Aorta (tissue), 5 donors: ENCODE measurements at regions not wholly inside any gene's neighbourhood (a gene's known extent, or its start where the extent isn't known, plus 50 kb on each side); places are given as distances from the start of the nearest gene placed in this dataset.

Source experiments
- ATAC-seq: fragments of 200-7000 bp; cut with Tn5 transposase; one replicate; pipeline ENCODE4 v1.9.1; 2022; ENCODE audit warnings: moderate library complexity; ENCODE audit not compliant: low FRiP score
- DNase-seq, 2 donors: peaks; one replicate each; pipeline ENCODE4 v3.0.0-alpha.2; 2020
- H3K27ac ChIP-seq, 2 donors: one replicate each; pipeline ENCODE4 v1.5.1; 2013; ENCODE audit warnings: low read length in 2 of 2, mild to moderate bottlenecking in 2 of 2, moderate library complexity in 2 of 2, control low read depth in 1 of 2, inconsistent platforms in 1 of 2, low read depth in 1 of 2
- H3K27me3 ChIP-seq, 2 donors: one replicate each; pipeline ENCODE4 v1.6.1; 2013; ENCODE audit warnings: control low read depth in 1 of 2, low read length in 1 of 2, mild to moderate bottlenecking in 1 of 2, moderate library complexity in 1 of 2; ENCODE audit not compliant: insufficient read depth in 2 of 2, control insufficient read depth in 1 of 2
- H3K36me3 ChIP-seq, 2 donors: one replicate each; pipeline ENCODE4 v1.6.1; 2013; ENCODE audit warnings: control low read depth in 1 of 2, low read length in 1 of 2, mild to moderate bottlenecking in 1 of 2; ENCODE audit not compliant: insufficient read depth in 2 of 2, control insufficient read depth in 1 of 2
- H3K4me1 ChIP-seq, 2 donors: one replicate each; pipeline ENCODE4 v1.6.1; 2013; ENCODE audit warnings: low read length in 2 of 2, control low read depth in 1 of 2, mild to moderate bottlenecking in 1 of 2, moderate library complexity in 1 of 2; ENCODE audit not compliant: insufficient read depth in 2 of 2, control insufficient read depth in 1 of 2
- H3K4me3 ChIP-seq, 2 donors: one replicate each; pipeline ENCODE4 v1.5.1; 2013; ENCODE audit warnings: low read length in 2 of 2, control low read depth in 1 of 2, mild to moderate bottlenecking in 1 of 2
- H3K9me3 ChIP-seq: one replicate; pipeline ENCODE4 v1.6.1; 2013; ENCODE audit warnings: mild to moderate bottlenecking, low read length; ENCODE audit not compliant: control insufficient read depth
- WGBS, 2 donors: extraction: QIAGEN DNeasy Blood & Tissue Kit; methylation state at CpG; one replicate each; pipeline ENCODE4 v1.1.7; 2013; 5-methylcytosine and 5-hydroxymethylcytosine counted together
- intact Hi-C, 2 donors: fragments of 100-400 bp; cut with DNase I; formaldehyde crosslinking; loops; one replicate each; pipeline versions ENCODE4 v1.14.2 to v1.15.0; 2022
- donor health status: healthy with polysubstance abuse.
- donor health status: Bipolar disorder and iron deficiency.
- donor health status: DM: no; HTN: no; CAD: no.
- donor health status: DM: no; HTN: no; CAD: no.
- donor health status: DM: yes; HTN: yes; CAD: no.

DNA sequence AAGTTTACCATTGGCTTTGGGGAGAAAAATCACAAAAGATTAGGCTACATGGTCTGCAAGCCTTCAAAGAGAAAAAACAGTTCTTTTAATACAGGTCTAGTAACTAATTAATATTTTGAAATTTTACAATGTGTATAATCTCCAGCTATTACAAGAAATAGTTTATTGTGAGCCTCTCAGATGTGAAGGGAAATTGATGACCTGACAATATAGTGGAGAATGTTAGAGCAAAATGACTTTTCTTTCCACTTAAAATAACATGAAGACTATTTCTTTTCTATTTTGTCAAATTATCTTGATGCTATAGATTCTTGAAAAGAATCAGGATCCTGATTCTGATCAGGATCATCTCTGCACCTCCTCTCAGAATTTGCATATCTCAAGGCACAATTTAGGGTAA lies 362.3 kb downstream of the PMP22 start:
- ATAC-seq (no peak), DNase-seq (no peak)
- Histone ChIP-seq H3K4me1 (no peaks in the 10 kb centered on the region), H3K36me3 (no peaks in the 10 kb centered on the region), H3K27ac (no peak overlapping the region), H3K9me3 (no peaks in the 10 kb centered on the region), H3K27me3 (no peaks in the 10 kb centered on the region), H3K4me3 (no peak overlapping the region)
- intact Hi-C loops = no loop called here

DNA sequence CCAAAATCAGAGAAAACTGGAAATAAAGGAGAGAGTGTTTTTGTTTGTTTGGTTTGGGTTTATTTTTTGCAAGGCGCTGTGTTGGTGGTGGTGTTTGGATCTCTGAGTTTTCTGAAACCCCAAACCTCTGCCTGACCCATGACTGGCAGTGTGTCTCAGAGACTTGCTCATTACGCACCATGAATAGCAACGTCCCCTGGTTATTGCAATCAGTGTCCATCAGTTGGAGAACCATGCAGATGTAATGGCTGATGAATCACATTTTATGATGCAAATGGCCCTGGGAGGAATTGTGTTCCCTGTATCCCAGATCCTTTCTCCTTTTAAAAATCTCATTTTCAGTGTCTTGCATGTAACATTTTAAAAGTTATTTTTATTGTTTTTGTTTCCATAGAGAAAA lies 362.8 kb downstream of the PMP22 start:
- WGBS, 2 donors = 60 to 75% methylated on average over 3 of the region's 3 CpGs
- Histone ChIP-seq H3K36me3 (no peaks in the 10 kb centered on the region), H3K27me3 (no peaks in the 10 kb centered on the region), H3K27ac (no peak overlapping the region), H3K4me1 (no peaks in the 10 kb centered on the region), H3K9me3 (no peaks in the 10 kb centered on the region), H3K4me3 (no peak overlapping the region)
- intact Hi-C loops = no loop called here
- ATAC-seq (no peak), DNase-seq (no peak)

DNA sequence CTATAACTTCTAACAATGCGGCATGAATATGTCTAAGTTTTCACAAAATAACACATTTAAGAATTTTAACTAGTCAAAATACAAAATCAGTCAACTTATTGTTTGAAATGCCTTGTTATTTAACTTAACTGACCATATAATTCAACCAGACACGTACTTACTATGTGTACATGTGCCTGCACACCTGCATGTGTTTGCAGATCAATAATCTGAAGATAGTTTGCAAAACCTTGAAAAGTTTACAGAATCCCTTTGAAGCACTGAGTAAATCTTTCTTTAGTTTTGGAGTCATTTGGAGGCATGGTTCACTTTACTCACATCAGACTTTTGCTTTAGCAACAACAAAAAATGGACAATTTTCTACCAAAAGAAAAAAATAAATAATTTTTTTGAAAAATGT lies 363.8 kb downstream of the PMP22 start:
- no peak for ATAC-seq
- Histone ChIP-seq H3K27ac (no peak overlapping the region), H3K9me3 (no peaks in the 10 kb centered on the region), H3K4me1 (no peaks in the 10 kb centered on the region), H3K27me3 (no peaks in the 10 kb centered on the region), H3K4me3 (no peak overlapping the region), H3K36me3 (no peaks in the 10 kb centered on the region)
- intact Hi-C loops = no loop called here
- 80 to 83% methylated on average over 2 of the region's 2 CpGs for WGBS, 2 donors
- no peak for DNase-seq

DNA sequence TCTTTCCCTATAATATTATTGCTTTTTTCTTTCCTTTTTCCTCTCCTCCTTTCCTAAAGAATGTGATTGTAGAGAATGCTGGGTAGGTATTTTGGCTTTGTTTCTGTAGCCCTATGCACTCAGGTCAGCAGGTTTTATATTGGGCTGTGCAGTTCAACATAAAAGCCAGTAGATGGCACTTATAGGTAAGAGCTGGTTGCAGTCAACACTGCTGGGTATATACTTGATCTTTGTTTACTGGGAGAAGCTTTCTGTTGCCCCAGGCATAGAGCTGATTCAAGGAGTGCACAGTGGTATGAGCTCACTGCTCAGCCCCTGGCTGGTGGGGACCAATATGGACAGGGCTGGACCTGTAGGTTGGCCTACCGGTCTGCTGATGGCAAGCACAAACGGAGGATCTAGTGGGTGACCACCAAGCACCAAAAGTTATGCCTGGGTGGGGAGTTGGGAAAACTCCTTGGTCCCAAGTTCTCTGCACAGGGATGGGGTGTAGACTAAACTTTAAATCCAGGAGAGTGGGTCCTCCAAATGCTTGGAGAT lies 378.9 kb downstream of the PMP22 start:
- H3K4me1 ChIP-seq = no peaks in the 10 kb centered on the region
- 86 to 87% methylated on average over 2 of the region's 2 CpGs for WGBS, 2 donors
- ATAC-seq (no peak), DNase-seq (no peak)
- no peaks in the 10 kb centered on the region for H3K36me3 ChIP-seq
- no peak overlapping the region for H3K27ac ChIP-seq
- H3K9me3 ChIP-seq = peaks cover 9% of the 10 kb centered on the region
- H3K4me3 ChIP-seq = no peak overlapping the region
- intact Hi-C loops = no loop called here
- no peaks in the 10 kb centered on the region for H3K27me3 ChIP-seq

DNA sequence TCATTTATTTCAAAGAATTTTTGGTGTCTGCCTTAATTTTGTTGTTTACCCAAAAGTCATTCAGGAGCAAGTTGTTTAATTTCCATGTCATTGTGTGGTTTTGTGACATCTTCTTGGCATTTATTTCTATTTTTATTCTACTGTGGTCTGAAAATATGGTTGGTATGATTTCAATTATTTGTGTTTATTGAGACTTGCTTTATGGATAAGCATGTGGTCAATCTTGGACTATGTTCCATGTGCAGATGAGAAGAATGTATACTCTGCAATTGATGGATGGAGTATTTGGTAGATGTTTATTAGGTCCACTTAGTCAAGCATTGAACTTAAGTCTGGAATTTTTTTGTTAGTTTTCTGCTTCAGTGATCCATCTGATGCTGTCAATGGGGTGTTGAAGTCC lies 383.0 kb downstream of the PMP22 start:
- Histone ChIP-seq H3K27ac (no peak overlapping the region), H3K36me3 (no peaks in the 10 kb centered on the region), H3K4me3 (no peak overlapping the region), H3K4me1 (no peaks in the 10 kb centered on the region), H3K9me3 (peaks cover 8% of the 10 kb centered on the region), H3K27me3 (no peaks in the 10 kb centered on the region)
- intact Hi-C loops = no loop called here
- DNase-seq (no peak), ATAC-seq (no peak)

DNA sequence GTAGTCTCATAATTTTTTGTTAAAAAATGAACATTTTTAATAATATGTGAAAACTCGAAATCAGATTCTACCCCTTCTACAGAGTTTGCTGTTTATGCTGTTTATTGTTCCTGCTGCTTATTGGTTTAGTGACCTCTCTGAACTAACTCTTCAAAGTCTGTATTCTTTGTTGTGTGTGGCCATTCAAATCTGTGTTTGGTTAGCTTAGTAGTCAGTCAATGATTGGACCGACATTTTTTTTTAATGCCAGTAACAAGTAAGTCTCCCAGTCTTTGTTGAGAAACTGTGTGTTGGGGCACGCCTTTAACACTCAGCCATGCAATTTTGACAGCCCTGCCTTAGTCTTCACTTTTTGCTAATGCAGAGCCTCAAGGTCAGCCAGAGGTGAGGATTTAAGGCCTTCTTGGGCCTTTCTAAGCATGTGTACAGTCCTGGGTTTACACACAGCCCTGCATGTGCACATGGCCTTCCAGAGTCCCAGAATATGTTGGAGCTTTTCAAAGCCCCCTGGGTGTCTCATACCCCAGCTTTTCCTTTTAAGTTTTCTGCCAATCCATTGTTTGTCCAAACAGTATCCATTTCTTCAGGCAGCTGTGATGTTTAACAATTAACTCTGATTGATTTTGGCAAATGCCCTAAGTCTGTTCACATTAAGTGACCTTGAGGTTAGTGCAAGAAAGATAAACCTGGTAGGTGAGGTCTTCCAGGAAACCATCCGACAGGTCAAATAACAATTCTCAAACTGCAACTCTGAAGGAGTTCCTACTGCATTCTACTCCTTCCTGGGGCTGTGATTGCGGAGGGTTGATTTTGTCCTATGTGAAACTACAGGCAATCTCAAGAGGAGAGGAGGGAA lies 389.3 kb downstream of the PMP22 start:
- intact Hi-C loops = no loop called here
- 86% methylated on average over 5 of the region's 5 CpGs for WGBS, 2 donors
- ATAC-seq = no peak
- Histone ChIP-seq H3K4me3 (no peak overlapping the region), H3K27me3 (no peaks in the 10 kb centered on the region), H3K9me3 (no peaks in the 10 kb centered on the region), H3K27ac (no peak overlapping the region), H3K4me1 (no peaks in the 10 kb centered on the region), H3K36me3 (no peaks in the 10 kb centered on the region)
- no peak for DNase-seq

DNA sequence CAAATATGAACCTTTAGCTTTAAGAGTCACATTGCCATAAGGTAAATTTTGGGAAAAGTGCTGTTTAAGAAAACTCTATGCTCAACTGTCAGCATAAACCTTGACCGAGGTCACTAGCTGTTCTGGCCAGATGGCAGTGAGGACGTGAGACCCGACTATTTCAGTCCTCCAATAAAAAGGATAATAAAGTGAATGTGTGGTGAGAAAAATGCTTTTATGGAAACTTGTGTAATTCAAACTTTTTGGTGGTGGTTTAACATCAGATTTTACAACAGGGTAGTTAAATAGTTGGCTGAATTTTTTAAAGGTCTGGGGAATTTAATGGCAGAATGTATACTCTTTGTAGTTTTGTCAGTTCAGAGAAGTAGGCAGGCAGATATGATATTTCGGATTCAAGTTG lies 391.1 kb downstream of the PMP22 start:
- H3K4me3 ChIP-seq = no peak overlapping the region
- 72 to 73% methylated on average over 4 of the region's 4 CpGs for WGBS, 2 donors

DNA sequence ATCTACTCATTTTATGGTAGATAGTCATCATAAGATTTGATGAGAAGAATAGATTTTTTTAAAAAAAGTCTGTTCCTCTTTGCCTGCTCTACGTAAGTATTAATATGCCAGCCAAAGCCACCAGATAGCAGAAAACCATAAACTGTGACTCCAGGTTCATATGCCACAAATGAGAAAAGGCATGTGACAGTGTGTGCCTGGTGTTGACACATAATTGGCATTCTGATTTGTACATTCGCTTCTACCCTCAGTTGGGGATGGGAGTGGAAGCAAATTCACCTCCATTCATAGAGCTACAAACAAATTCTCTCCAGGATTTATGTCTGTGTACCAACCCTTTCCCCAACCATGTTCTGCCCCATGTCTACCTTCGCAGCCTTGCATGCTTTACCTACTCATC lies 391.6 kb downstream of the PMP22 start:
- Histone ChIP-seq H3K27me3 (no peaks in the 10 kb centered on the region), H3K27ac (no peak overlapping the region), H3K9me3 (no peaks in the 10 kb centered on the region), H3K4me3 (no peak overlapping the region), H3K36me3 (no peaks in the 10 kb centered on the region), H3K4me1 (no peaks in the 10 kb centered on the region)
- WGBS, 2 donors = 81 to 85% methylated on average over 3 of the region's 3 CpGs
- no peak for DNase-seq
- no peak for ATAC-seq
- intact Hi-C loops = no loop called here

More for the DNA sequence above, 391.1 kb downstream of the PMP22 start:
- intact Hi-C loops = no loop called here
- no peak for DNase-seq
- Histone ChIP-seq H3K27ac (no peak overlapping the region), H3K36me3 (no peaks in the 10 kb centered on the region), H3K4me1 (no peaks in the 10 kb centered on the region), H3K9me3 (no peaks in the 10 kb centered on the region), H3K27me3 (no peaks in the 10 kb centered on the region)
- ATAC-seq = no peak

DNA sequence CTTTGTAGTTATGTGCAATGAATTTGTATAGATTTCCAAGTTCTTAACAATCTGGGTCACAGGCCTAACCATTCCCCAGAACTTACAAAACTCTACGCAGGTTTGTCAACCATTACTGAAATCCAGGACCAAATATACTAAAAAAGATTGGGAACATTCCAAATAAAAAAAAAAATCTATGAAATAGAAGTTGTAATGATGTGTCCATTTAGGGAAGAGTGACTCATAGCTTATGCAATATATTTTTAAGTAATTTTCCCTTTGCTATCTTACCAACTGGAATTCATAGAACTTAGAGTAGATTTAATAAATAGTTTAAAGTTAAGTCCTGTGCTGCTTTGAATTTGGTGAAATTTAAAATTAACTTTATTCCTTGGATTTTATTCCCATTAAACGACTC lies 393.2 kb downstream of the PMP22 start:
- no peak overlapping the region for H3K4me3 ChIP-seq
- intact Hi-C loops = no loop called here
- H3K27ac ChIP-seq = no peak overlapping the region
- H3K36me3 ChIP-seq = no peaks in the 10 kb centered on the region
- DNase-seq = no peak
- H3K9me3 ChIP-seq = no peaks in the 10 kb centered on the region
- 61 to 68% methylated on average over 2 of the region's 2 CpGs for WGBS, 2 donors
- H3K27me3 ChIP-seq = no peaks in the 10 kb centered on the region
- ATAC-seq = no peak
- H3K4me1 ChIP-seq = no peaks in the 10 kb centered on the region
